T47D (cell line): ENCODE measurements at regions not wholly inside any gene's neighbourhood (a gene's known extent, or its start where the extent isn't known, plus 50 kb on each side); places are given as distances from the start of the nearest gene placed in this dataset.
"Not testable (repeated sequence)": the region's sequence is repeated elsewhere in the genome, so short reads cannot be mapped to it uniquely, and the experiment has no call there.

Experiments used
- DNase-seq, 2 experiments: peaks; one replicate each; pipeline versions ENCODE4 v3.0.0 to v3.0.0-alpha.2; 2011 to 2012; ENCODE audit warnings: low read depth in 1 of 2, low spot score in 1 of 2
- JUND ChIP-seq: IDR thresholded peaks from 2 replicates; pipeline ENCODE4 v1.6.1; 2012; ENCODE audit warnings: low read depth
- in situ Hi-C: cut with HindIII; loops from 2 replicates; pipeline ENCODE4 v1.10.0; 2016; ENCODE audit warnings: low sequenced_read_pairs, low pct_unique_long_range_greater_than_20kb

DNA sequence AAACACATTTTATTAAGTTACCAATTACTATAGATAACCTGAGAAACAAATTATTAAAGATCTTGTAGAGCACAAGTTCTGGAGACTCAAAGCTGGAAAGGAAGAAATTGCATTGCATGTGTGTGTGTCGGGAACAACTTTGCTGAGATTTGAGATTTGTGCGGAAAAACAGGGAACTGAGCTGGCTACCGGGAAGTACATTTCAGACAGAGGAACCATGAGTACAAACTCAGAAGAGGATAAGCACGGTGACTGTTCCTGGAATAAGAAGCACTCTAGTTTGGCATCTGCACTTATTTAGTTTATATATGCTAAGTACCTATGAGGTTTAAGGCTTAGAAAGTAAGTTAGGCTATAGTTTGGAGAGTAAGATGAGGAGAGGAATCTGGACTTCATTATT, 97.8 kb downstream of the DACT1 start:
- in situ Hi-C loops: no loop called here
- DNase-seq: no peak
- TF ChIP-seq JUND: no peak

DNA sequence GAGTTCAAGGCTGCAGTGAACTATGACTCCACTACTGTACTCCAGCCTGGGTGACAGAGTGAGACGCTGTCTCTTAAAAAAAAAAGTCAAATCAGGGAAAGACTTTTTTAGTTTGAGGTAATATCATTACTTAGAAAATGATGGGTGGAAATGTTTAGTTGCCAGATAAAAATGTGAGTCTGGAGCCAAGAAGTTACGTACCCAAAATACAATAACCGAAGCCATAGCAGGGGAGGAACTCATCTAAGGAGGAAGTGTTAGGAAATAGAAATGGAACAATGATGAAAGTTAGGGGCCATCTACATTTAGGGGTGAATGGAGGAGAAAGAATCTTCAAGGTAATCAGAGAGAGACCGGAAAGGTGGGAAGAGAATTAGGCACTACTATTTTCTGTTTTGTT, 98.8 kb downstream of the DACT1 start:
- in situ Hi-C loops: no loop called here
- DNase-seq: no peak
- no peak for TF ChIP-seq JUND

DNA sequence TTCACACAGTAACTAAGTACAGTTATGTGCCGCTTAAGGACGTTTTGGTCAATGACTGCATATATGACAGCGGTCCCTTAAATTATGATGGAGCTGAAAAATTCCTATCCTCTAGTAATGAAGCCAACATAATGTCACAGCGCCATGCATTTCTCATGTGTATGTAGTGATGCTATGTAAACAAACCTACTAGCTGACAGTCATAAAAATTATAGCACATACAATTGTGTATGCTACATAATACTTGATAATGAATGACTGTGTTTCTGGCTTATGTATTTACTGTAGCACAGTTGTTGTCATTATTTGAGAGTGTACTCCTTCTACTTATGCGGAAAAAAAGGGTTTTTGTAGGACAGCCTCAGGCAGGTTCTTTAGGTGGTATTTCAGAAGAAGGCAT, 99.7 kb downstream of the DACT1 start:
- DNase-seq: no peak
- in situ Hi-C loops: no loop called here
- TF ChIP-seq JUND: no peak

DNA sequence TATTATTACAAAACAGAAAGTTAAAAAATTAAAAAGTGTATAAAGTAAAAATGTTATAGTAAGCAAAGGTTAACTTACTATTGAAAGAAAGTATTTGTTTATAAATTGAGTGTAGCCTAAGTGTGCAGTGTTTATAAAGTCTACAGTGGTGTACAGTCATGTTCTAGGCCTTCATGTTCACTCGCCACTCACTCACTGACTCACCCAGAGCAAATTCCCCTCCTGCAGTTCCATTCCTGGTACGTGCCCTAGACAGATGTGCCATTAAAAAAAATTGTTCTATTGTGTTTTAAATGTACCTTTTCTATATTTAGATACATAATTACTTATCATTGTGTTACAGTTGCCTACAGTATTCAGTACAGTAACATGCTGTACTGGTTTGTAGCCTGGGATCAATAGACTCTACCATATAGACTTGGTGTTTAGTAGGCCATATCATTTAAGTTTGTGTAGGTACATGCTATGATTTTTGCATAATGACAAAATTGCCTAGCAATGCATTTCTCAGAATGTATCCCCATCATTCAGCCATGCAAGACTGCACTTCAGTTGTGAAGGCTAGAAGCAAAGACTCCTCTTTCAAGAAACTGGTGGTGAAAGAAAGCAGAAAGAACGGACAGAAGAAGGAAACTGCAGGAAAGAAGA, 100.6 kb downstream of the DACT1 start:
- no peak for DNase-seq
- TF ChIP-seq JUND: no peak
- in situ Hi-C loops: no loop called here

DNA sequence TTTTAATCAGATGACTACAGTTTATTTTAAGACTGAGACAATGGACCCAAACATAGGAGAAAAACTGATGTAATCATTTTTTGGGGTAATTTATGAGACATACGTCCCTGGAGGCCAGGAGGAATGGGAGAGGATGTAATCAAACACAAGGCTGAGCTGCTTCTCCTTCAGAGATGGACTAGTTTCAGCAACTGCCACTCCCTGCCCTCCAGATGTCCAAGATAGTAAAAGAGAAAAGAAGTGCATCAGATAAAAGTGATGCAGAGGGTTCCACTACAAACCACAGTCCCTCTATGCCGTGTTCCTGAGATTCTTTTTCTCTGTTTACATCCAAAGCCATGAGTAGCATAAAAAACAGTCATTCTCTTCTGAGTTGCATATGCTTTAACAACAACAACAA, 101.1 kb downstream of the DACT1 start:
- TF ChIP-seq JUND: no peak
- no peak for DNase-seq
- in situ Hi-C loops: no loop called here

DNA sequence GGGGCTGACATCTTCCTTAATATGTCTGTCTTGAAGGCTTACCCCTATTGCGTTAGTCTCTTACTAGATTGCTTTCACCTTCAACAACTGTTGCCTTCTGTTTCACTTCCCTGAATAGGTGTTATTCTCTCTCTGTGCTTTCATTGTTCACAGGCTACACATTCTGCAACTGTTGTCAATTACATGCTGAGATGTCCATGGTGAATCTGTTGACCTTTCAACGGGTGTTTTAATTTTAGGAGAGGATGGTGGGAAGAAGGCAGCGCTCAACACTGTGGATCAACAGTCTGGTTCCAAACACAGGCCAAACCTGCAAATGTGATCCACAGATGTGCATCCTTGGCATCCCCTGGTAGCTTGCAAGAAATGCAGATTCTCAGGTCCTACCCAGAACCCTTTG, 101.9 kb downstream of the DACT1 start:
- in situ Hi-C loops: no loop called here
- no peak for TF ChIP-seq JUND
- DNase-seq: no peak

DNA sequence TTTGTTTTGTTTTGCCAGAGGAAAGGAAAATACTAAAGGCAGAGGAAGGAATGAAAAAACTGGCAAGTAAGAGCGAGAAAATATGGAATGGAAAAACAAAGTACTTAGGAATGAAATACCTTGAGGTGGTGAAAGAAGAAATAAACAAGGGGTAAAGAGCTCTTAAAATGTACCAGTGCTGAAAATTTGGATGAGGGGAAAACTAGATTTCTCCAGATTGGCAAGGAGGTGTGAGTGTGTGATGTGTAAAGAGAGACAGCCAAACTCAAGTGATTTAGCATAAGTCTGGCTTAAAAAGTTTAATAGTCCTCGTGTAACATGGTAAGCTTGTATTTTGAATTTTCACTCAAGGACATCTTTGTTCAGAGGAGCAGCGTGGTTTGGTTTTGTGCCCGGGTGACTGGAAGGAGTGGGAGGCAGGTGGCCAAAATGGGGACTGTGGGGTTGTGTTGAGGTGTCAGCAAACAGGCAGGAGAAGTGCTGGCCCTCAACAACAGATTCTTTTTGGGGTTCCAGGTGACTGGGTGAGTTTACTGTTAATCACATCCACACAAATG, 102.7 kb downstream of the DACT1 start:
- no peak for TF ChIP-seq JUND
- in situ Hi-C loops: no loop called here
- no peak for DNase-seq

DNA sequence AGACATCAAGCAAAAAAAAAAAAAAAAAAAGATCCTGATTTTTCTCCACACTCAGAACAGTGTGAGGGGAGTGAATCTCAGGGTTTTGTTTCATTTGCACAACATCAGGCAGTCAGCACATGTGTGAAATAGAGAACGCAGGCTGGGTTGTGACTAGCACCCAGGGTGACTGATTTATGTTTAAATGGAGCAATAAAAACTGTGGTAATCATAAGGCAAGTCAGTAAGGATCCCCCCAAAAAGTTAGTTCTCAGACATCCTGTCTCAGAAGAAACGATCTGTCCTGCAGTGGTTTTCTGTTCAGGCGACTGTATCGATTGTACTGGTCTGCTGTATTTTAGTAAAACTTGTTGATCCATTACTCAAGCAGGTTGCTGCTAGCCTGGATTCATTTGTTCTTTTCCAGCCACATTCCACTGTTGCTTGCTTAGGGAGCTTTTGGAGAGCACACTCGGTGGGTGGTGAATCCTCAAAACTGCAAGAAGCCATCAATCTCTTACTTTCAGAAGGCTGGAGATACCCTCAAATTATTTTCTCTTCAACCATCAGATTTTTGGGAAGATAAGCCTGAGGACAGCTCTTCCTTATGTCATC, 107.1 kb downstream of the DACT1 start:
- DNase-seq: no peak
- in situ Hi-C loops: no loop called here
- no peak for TF ChIP-seq JUND

DNA sequence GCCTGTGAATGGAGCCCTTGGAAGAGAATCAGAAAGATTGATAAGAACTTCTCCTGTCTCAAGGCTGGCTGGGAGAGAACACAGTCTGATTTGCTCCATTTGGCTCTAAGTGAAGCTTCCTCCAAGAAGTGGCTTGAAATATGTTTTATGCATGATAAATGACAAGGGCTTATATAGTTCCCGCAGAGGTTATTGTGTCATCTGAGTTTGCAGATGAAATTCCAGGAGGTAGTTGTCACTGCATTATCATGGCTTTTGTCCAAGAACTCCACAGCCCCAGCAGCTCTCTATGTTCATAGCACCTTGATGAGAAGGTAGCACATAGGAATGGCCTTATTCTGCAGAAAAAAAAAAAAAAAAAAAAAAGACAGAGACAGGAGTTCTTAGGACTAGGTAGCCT, 108.5 kb downstream of the DACT1 start:
- in situ Hi-C loops: no loop called here
- no peak for TF ChIP-seq JUND
- no peak for DNase-seq

DNA sequence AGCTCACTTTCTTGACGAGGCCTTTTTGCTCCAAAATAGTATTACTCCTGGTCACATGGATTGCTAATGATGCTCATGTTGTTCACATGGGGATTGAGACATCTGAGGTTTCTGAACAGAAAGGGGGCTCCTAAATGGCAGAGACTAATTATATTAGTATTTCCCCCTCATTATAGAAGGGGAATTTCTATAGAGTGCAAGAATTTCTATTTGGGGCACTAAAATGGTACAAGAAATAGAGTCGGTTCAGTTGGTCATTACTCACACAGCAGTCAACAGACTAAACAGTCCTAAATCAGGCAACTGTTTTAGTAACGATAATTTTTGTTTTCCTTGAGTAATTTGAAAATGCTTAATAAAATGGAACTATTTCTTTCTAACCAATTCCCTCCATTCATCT, 108.9 kb downstream of the DACT1 start:
- no peak for DNase-seq
- in situ Hi-C loops: no loop called here
- no peak for TF ChIP-seq JUND

DNA sequence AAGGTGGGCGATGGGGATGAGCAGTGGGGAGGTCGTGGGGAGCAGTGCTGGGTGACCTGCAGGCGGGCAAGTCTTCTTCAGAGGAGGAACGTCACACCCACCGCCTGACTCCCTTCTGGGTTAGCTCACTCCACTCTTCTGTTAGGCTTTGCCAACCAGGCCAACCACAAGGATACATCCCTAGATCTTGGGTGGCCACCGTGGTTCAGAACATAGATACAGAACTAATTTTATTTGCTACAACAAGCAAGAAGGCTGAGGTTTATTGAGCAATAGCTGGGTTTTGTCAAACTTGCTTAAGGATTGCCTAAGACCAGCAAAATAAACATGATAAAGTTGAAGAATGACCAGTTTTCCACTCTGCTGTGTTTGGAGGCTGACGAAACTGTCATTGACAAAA, 109.4 kb downstream of the DACT1 start:
- no peak for DNase-seq
- in situ Hi-C loops: no loop called here

DNA sequence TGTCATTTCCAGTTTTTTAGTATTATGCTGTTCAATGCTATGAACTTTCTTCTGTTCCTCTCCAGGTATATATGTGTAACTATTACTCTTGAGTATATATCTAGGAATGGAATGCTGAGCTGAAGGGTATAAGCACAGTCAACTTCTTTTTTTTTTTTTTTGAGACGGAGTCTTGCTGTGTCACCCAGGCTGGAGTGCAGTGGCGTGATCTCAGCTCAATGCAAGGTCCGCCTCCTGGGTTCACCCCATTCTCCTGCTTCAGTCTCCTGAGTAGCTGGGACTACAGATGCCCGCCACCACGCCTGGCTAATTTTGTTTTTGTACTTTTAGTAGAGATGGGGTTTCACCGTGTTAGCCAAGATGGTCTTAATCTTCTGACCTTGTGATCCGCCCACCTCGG, 110.5 kb downstream of the DACT1 start:
- DNase-seq, in situ Hi-C loops: not testable (repeated sequence)

More for the DNA sequence above, 109.4 kb downstream of the DACT1 start:
- TF ChIP-seq JUND: no peak

DNA sequence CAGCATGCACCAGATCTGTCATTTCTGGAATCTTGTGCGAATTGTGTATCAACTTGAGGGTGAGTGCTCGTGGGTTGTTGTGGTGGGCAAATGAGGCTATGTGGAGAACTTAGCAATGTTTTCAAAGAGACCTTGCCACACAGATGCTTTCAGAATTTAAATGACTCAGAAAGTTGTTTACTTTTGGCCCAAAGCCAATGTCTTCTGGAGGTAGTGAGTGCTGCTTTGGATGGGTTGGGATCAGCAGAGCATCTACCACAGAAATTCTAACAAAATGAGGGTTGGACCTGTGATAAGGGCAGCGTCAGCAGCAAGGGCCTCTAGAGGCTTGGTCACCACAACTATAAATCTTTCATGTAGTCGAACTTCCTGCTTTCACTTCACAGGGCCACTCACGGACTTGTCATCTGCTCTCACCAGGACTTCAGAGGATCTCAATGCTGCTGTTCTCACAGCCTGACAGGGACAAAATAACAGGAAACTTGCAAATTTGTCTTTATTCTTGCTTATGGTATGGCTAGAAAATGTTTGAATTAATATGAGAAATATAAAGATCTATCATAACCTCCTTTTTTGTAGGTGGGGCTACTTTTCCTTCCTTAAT, 111.4 kb downstream of the DACT1 start:
- no peak for TF ChIP-seq JUND
- DNase-seq: peak in 1 of 2 experiments; percentile 39
- in situ Hi-C loops: no loop called here
